Skeletal muscle satellite cell (primary cell): ENCODE measurements at regions not wholly inside any gene's neighbourhood (a gene's known extent, or its start where the extent isn't known, plus 50 kb on each side); places are given as distances from the start of the nearest gene placed in this dataset.

Experiments
- H3K27me3 ChIP-seq: 2 replicates; pipeline ENCODE4 v1.7.0; 2013; ENCODE audit warnings: low read length; ENCODE audit not compliant: control insufficient read depth, insufficient read depth
- H3K36me3 ChIP-seq: 2 replicates; pipeline ENCODE4 v1.7.0; 2013; ENCODE audit warnings: mild to moderate bottlenecking, control low read depth, low read length; ENCODE audit not compliant: insufficient read depth
- H3K4me1 ChIP-seq: 2 replicates; pipeline ENCODE4 v1.7.0; 2013; ENCODE audit warnings: low read length; ENCODE audit not compliant: control insufficient read depth, insufficient read depth
- H3K4me2 ChIP-seq: 2 replicates; pipeline ENCODE4 v1.7.0; 2013; ENCODE audit warnings: mild to moderate bottlenecking, low read length
- H3K4me3 ChIP-seq: 2 replicates; pipeline ENCODE4 v1.7.0; 2013; ENCODE audit warnings: low read length
- H3K9ac ChIP-seq: 2 replicates; pipeline ENCODE4 v1.7.0; 2013; ENCODE audit warnings: mild to moderate bottlenecking, low read depth, low read length, moderate library complexity
- H3K9me3 ChIP-seq: replicated peaks from 2 replicates; pipeline ENCODE4 v1.7.0; 2013; ENCODE audit warnings: mild to moderate bottlenecking, control low read depth, low read length

- Histone ChIP-seq H3K4me1 (peaks cover 10% of the 10 kb centered on the region), H3K36me3 (no peaks in the 10 kb centered on the region), H3K9me3 (no peaks in the 10 kb centered on the region), H3K4me2 (no peak overlapping the region), H3K9ac (no peak overlapping the region), H3K4me3 (no peak overlapping the region), H3K27me3 (peaks cover 15% of the 10 kb centered on the region)
Measured at GRCh38 chr9:84393266-84393950, 52.9 kb upstream of the SLC28A3 start.

GRCh38 chr9:84394036-84394435 is 53.5 kb upstream of the SLC28A3 start:
- Histone ChIP-seq H3K27me3 (peaks cover 15% of the 10 kb centered on the region), H3K9ac (no peak overlapping the region), H3K4me1 (peaks cover 10% of the 10 kb centered on the region), H3K4me3 (no peak overlapping the region), H3K9me3 (no peaks in the 10 kb centered on the region), H3K36me3 (no peaks in the 10 kb centered on the region), H3K4me2 (no peak overlapping the region)

GRCh38 chr9:84397151-84397728 is 56.7 kb upstream of the SLC28A3 start:
- no peak overlapping the region for H3K4me3 ChIP-seq
- H3K9me3 ChIP-seq = peaks cover 4% of the 10 kb centered on the region
- peak overlapping the region; percentile 5 for H3K4me2 ChIP-seq
- no peaks in the 10 kb centered on the region for H3K36me3 ChIP-seq
- peaks cover 10% of the 10 kb centered on the region for H3K4me1 ChIP-seq
- no peak overlapping the region for H3K9ac ChIP-seq
- H3K27me3 ChIP-seq = peaks cover 15% of the 10 kb centered on the region

- H3K9ac ChIP-seq = no peak overlapping the region
- H3K4me1 ChIP-seq = peaks cover 10% of the 10 kb centered on the region
- no peaks in the 10 kb centered on the region for H3K36me3 ChIP-seq
- H3K27me3 ChIP-seq = peaks cover 15% of the 10 kb centered on the region
- H3K4me2 ChIP-seq = no peak overlapping the region
- no peak overlapping the region for H3K4me3 ChIP-seq
- peaks cover 4% of the 10 kb centered on the region for H3K9me3 ChIP-seq
Measured at GRCh38 chr9:84397822-84398221, 57.3 kb upstream of the SLC28A3 start.

- Histone ChIP-seq H3K4me2 (no peak overlapping the region), H3K4me3 (no peak overlapping the region), H3K9ac (no peak overlapping the region)
Measured at GRCh38 chr9:84402517-84402916, 62.0 kb upstream of the SLC28A3 start.

GRCh38 chr9:84403288-84403687 is 62.7 kb upstream of the SLC28A3 start:
- no peak overlapping the region for H3K9ac ChIP-seq
- H3K4me1 ChIP-seq = no peaks in the 10 kb centered on the region
- no peak overlapping the region for H3K4me3 ChIP-seq
- H3K4me2 ChIP-seq = no peak overlapping the region
- no peaks in the 10 kb centered on the region for H3K36me3 ChIP-seq
- H3K9me3 ChIP-seq = peaks cover 4% of the 10 kb centered on the region
- no peaks in the 10 kb centered on the region for H3K27me3 ChIP-seq

More at GRCh38 chr9:84402517-84402916, 62.0 kb upstream of the SLC28A3 start:
- Histone ChIP-seq H3K4me1 (peaks cover 6% of the 10 kb centered on the region), H3K27me3 (no peaks in the 10 kb centered on the region), H3K36me3 (no peaks in the 10 kb centered on the region), H3K9me3 (peaks cover 4% of the 10 kb centered on the region)

- H3K4me3 ChIP-seq = no peak overlapping the region
- H3K27me3 ChIP-seq = no peaks in the 10 kb centered on the region
- H3K4me1 ChIP-seq = no peaks in the 10 kb centered on the region
- no peak overlapping the region for H3K4me2 ChIP-seq
- no peaks in the 10 kb centered on the region for H3K36me3 ChIP-seq
- H3K9ac ChIP-seq = no peak overlapping the region
- H3K9me3 ChIP-seq = peaks cover 4% of the 10 kb centered on the region
Measured at GRCh38 chr9:84404095-84404686, 63.6 kb upstream of the SLC28A3 start.

GRCh38 chr9:84405667-84406066 is 65.1 kb upstream of the SLC28A3 start:
- H3K4me1 ChIP-seq = no peaks in the 10 kb centered on the region

GRCh38 chr9:84408416-84408815 is 67.9 kb upstream of the SLC28A3 start:
- Histone ChIP-seq H3K27me3 (no peaks in the 10 kb centered on the region), H3K4me2 (no peak overlapping the region), H3K4me3 (no peak overlapping the region), H3K9ac (no peak overlapping the region), H3K9me3 (no peaks in the 10 kb centered on the region), H3K36me3 (no peaks in the 10 kb centered on the region), H3K4me1 (no peaks in the 10 kb centered on the region)

More at GRCh38 chr9:84405667-84406066, 65.1 kb upstream of the SLC28A3 start:
- no peaks in the 10 kb centered on the region for H3K27me3 ChIP-seq
- no peak overlapping the region for H3K9ac ChIP-seq
- H3K36me3 ChIP-seq = no peaks in the 10 kb centered on the region
- H3K4me2 ChIP-seq = no peak overlapping the region
- no peaks in the 10 kb centered on the region for H3K9me3 ChIP-seq
- no peak overlapping the region for H3K4me3 ChIP-seq

GRCh38 chr9:84411683-84412267 is 71.2 kb upstream of the SLC28A3 start:
- no peaks in the 10 kb centered on the region for H3K27me3 ChIP-seq
- no peaks in the 10 kb centered on the region for H3K36me3 ChIP-seq

GRCh38 chr9:84412654-84413053 is 72.1 kb upstream of the SLC28A3 start:
- Histone ChIP-seq H3K4me1 (no peaks in the 10 kb centered on the region), H3K4me2 (no peak overlapping the region), H3K36me3 (no peaks in the 10 kb centered on the region), H3K9ac (no peak overlapping the region), H3K4me3 (no peak overlapping the region), H3K27me3 (no peaks in the 10 kb centered on the region), H3K9me3 (no peaks in the 10 kb centered on the region)

More at GRCh38 chr9:84411683-84412267, 71.2 kb upstream of the SLC28A3 start:
- Histone ChIP-seq H3K9me3 (no peaks in the 10 kb centered on the region), H3K9ac (no peak overlapping the region), H3K4me2 (no peak overlapping the region), H3K4me3 (no peak overlapping the region), H3K4me1 (no peaks in the 10 kb centered on the region)
